ENCODE measurements at regions not wholly inside any gene's neighbourhood (a gene's known extent, or its start where the extent isn't known, plus 50 kb on each side); places are given as distances from the start of the nearest gene placed in this dataset.

DNA sequence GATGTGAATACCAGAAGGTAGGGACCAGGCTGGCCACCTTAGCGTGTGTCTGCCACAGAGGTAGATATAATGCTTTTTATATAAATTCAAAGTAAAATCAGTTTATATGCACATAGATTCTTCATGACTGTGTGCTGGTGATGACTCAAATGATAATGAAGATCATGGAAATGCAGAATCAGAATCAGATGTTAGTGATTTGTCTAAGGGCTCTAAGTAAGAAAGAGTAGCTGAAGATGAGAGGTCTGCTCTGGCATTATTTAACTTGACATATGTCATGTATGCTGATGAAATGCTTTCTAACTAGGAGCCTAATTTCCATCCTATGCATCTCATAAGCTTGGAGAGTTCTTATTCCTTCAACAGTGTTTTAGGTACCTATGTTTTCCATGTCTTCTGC is 50.3 kb upstream of the DPH6 start:
- intact Hi-C loops (cut with DNase I) = no loop called here
- no peak for FAIRE-seq

DNA sequence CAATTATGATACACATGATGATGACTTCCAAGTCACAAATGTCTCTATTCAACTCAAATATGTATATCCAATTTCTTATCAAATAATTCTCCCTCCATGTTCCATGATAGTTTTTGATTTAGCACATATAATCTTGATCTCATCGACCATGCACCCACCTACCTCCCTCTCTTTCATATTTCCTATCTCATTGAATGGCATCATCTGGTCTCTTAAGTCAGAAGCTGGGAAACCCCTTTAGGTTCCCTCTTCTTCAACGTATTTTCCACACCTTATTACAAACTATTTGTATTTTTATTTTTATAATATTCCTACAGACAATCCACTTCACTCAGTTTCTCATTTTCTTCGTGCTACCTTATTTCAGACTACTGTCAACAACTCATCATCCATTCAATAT is 56.9 kb upstream of the DPH6 start:
- DNase-seq (no peak), FAIRE-seq (no peak)
- WGBS, 2 donors = 88 to 92% methylated on average over 3 of the region's 3 CpGs

More for the DNA sequence above, 50.3 kb upstream of the DPH6 start:
- no peak overlapping the region for H3K4me3 ChIP-seq
- WGBS, 2 donors = 97 to 100% methylated on average over 1 of the region's 1 CpG
- DNase-seq (no peak), ATAC-seq (no peak)
- no peaks in the 10 kb centered on the region for H3K27me3 ChIP-seq
- H3K36me3 ChIP-seq = no peaks in the 10 kb centered on the region
- H3K27ac ChIP-seq = no peak overlapping the region
- no peaks in the 10 kb centered on the region for H3K9me3 ChIP-seq
- TF ChIP-seq, protein P1, sequence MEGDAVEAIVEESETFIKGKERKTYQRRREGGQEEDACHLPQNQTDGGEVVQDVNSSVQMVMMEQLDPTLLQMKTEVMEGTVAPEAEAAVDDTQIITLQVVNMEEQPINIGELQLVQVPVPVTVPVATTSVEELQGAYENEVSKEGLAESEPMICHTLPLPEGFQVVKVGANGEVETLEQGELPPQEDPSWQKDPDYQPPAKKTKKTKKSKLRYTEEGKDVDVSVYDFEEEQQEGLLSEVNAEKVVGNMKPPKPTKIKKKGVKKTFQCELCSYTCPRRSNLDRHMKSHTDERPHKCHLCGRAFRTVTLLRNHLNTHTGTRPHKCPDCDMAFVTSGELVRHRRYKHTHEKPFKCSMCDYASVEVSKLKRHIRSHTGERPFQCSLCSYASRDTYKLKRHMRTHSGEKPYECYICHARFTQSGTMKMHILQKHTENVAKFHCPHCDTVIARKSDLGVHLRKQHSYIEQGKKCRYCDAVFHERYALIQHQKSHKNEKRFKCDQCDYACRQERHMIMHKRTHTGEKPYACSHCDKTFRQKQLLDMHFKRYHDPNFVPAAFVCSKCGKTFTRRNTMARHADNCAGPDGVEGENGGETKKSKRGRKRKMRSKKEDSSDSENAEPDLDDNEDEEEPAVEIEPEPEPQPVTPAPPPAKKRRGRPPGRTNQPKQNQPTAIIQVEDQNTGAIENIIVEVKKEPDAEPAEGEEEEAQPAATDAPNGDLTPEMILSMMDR (IDR thresholded peaks at IDR 0.05) = no peak
- no peaks in the 10 kb centered on the region for H3K4me1 ChIP-seq

DNA sequence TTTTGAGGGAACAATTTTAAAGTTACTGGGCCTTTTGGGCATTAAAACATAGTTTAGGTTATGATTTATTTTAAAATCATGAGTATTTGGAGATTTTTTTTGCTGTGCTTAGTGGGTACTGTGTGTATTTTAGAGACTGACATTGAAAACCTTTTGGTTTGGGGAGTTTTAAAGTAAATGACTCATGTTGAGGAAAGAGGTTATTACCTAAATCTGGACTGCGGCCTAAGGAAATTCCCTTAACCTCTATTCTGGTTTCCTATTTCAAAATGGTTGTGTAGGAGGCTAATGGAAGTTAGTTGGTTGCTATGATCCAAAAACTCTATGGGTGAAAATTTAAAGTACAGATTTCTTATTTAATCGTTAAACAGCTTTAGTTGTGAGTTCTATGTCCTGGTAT is 57.3 kb upstream of the DPH6 start:
- no peaks in the 10 kb centered on the region for H3K27me3 ChIP-seq
- 88 to 90% methylated on average over 2 of the region's 2 CpGs for WGBS, 2 donors
- H3K9me3 ChIP-seq = no peaks in the 10 kb centered on the region
- intact Hi-C loops (cut with DNase I) = no loop called here
- no peaks in the 10 kb centered on the region for H3K36me3 ChIP-seq
- TF ChIP-seq, protein P1 (IDR thresholded peaks at IDR 0.05) = no peak
- no peak for FAIRE-seq
- no peak for DNase-seq
- H3K4me3 ChIP-seq = no peak overlapping the region
- no peak overlapping the region for H3K27ac ChIP-seq
- no peaks in the 10 kb centered on the region for H3K4me1 ChIP-seq
- no peak for ATAC-seq

More for the DNA sequence above, 56.9 kb upstream of the DPH6 start:
- H3K4me1 ChIP-seq = no peaks in the 10 kb centered on the region
- no peak for ATAC-seq
- no peaks in the 10 kb centered on the region for H3K36me3 ChIP-seq
- H3K27me3 ChIP-seq = no peaks in the 10 kb centered on the region
- H3K4me3 ChIP-seq = no peak overlapping the region
- intact Hi-C loops (cut with DNase I) = no loop called here
- TF ChIP-seq, protein P1 (IDR thresholded peaks at IDR 0.05) = no peak
- no peaks in the 10 kb centered on the region for H3K9me3 ChIP-seq
- no peak overlapping the region for H3K27ac ChIP-seq

DNA sequence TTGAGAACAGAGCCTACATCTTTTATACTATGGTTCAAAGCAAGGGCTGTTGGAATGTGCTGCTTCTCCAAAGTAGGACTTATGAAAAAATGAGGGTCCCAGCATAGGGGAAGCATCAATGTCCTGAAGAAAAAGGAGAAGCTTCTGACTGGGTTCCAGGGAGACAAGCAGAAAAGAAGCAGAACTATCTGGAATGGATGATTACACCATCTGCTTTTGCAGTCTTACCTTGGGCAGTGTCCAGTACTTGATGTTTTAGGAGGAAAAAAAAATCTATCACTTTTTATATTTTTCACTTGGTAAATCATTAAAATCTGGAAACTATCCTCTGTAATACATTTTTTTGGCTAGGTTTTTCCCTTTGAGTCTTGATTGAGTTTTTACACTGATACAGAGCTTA is 57.9 kb upstream of the DPH6 start:
- H3K4me1 ChIP-seq = no peaks in the 10 kb centered on the region
- H3K27ac ChIP-seq = no peak overlapping the region
- H3K9me3 ChIP-seq = no peaks in the 10 kb centered on the region
- intact Hi-C loops (cut with DNase I) = no loop called here
- FAIRE-seq (no peak), ATAC-seq (no peak), DNase-seq (no peak)
- TF ChIP-seq, protein P1 (IDR thresholded peaks at IDR 0.05) = no peak
- H3K36me3 ChIP-seq = no peaks in the 10 kb centered on the region
- no peaks in the 10 kb centered on the region for H3K27me3 ChIP-seq
- no peak overlapping the region for H3K4me3 ChIP-seq

DNA sequence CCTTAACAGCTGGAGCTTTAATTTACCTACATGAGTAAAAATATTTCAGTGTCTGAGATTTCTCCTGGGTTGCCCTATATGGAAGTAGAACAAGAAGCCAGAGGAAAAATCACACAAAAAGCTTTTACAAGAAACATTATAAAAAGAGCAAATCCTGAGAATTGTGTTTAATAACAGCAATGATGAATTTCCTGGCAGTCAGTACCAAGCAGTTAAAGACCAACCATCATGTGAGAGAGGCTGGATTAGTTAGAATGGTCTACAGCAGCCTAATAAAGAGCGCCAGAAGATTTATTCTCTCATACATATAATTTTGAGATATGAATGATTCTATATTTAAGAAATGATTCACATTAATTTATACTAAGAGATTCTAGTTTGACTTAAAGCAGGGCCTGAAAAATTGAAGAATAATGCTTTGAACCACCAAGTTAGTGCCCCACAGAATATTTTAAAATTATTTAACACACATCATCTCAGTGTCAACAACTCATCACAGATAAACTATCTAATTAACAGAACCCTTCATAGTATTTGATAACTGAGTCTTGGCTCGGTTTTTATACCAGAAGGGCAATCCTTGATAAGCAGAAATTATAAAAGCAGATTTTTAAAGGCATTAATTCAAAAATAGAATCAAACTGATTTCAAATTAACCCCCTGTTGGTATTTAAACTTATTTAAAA is 59.9 kb upstream of the DPH6 start:
- intact Hi-C loops (cut with DNase I) = no loop called here
- Histone ChIP-seq H3K4me3 (no peak overlapping the region), H3K27me3 (no peaks in the 10 kb centered on the region), H3K4me1 (no peaks in the 10 kb centered on the region), H3K9me3 (no peaks in the 10 kb centered on the region), H3K36me3 (no peaks in the 10 kb centered on the region), H3K27ac (no peak overlapping the region)
- no peak for FAIRE-seq
- TF ChIP-seq, protein P1 (IDR thresholded peaks at IDR 0.05) = no peak
- 81% methylated on average over 2 of the region's 2 CpGs for WGBS, 2 donors
- no peak for DNase-seq
- ATAC-seq = no peak

All from pancreas (tissue), 10 donors.